Activated naive CD8-positive, alpha-beta T cell treated with anti-CD3 and anti-CD28 coated beads, Interleukin-2, amount 10 ng/mL, durations not matched to agents 7 days and 5 days (primary cell): ENCODE measurements at regions not wholly inside any gene's neighbourhood (a gene's known extent, or its start where the extent isn't known, plus 50 kb on each side); places are given as distances from the start of the nearest gene placed in this dataset.

Source experiments
- ATAC-seq: fragments of 150-1000 bp; cut with Tn5 transposase; one replicate; pipeline ENCODE4 v1.10.0; 2021; ENCODE audit warnings: low read depth, moderate library complexity
- POLR2A ChIA-PET: fragments of 350-600 bp; sonication (Branson Sonifier 250); formaldehyde crosslinking; loops from one replicate; lab custom pipeline; 2021; ENCODE audit warnings: antibody characterized with exemption; lab: Charles Lee
- DNase-seq: peaks from one replicate; pipeline ENCODE4 v3.0.0; 2021
- H3K27ac Mint-ChIP-seq: one replicate; pipeline ENCODE4 v1.8.0; 2022; ENCODE audit warnings: mild to moderate bottlenecking, mixed read lengths
- H3K27me3 Mint-ChIP-seq: one replicate; pipeline ENCODE4 v1.8.0; 2022; ENCODE audit warnings: mild to moderate bottlenecking, moderate library complexity, mixed read lengths
- H3K36me3 Mint-ChIP-seq: one replicate; pipeline ENCODE4 v1.8.0; 2021; ENCODE audit warnings: mild to moderate bottlenecking, mixed read lengths
- H3K4me1 Mint-ChIP-seq: one replicate; pipeline ENCODE4 v1.8.0; 2021; ENCODE audit warnings: mixed read lengths
- H3K4me3 Mint-ChIP-seq: one replicate; pipeline ENCODE4 v1.8.0; 2022; ENCODE audit warnings: mild to moderate bottlenecking, moderate library complexity, mixed read lengths
- H3K9me3 Mint-ChIP-seq: one replicate; pipeline ENCODE4 v1.8.0; 2021; ENCODE audit warnings: mixed read lengths

DNA sequence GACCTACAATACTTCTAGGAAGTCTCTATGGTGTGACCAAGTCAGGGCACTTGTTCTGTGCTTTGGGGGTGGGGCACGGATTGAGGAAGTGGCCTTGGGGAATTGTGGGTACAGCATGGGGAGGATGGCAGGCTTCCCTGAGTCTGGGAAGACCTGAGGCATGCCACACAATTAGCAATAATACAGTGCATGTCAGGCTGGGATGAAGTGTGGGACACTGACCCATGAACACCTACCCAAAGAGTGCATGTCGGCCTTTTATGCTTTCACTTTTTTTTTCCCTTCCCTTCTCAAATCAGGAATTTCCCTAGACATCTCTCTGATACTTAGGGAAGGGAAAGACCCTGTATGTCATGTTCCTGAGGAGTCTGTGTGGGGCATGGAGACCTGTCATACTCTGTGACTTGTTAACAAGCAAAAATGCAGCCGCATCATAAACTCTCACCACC is 146.4 kb downstream of the PALM2AKAP2 start:
- ATAC-seq (no peak), DNase-seq (no peak)
- H3K4me3 Mint-ChIP-seq = no peak overlapping the region
- no peaks in the 10 kb centered on the region for H3K36me3 Mint-ChIP-seq
- no peaks in the 10 kb centered on the region for H3K9me3 Mint-ChIP-seq
- no peak overlapping the region for H3K27ac Mint-ChIP-seq
- no peaks in the 10 kb centered on the region for H3K4me1 Mint-ChIP-seq
- H3K27me3 Mint-ChIP-seq = peaks cover 4% of the 10 kb centered on the region
- POLR2A ChIA-PET = no interaction called here

DNA sequence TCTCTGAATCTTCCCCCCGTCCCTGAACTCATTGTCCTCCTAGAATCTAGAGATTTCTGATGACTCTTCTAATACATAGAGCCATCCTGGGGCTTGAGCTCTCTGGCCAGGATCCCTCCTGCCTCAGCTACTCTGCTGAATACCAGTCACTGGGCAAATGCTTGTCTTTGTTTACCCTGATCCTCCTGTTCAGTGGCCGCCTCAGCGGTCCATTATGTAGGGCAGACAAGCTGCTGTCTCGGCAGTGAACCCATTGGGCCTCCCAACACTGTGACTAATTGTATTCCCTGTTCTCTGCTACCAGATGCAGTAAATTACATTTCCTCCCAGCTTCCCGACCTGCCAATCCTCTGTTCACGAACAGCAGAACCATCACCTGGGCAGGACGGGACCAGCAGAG is 151.6 kb downstream of the PALM2AKAP2 start:
- H3K9me3 Mint-ChIP-seq = no peaks in the 10 kb centered on the region
- DNase-seq = no peak
- peaks cover 4% of the 10 kb centered on the region for H3K4me1 Mint-ChIP-seq
- POLR2A ChIA-PET = interaction anchor here (0.6 kb wide), 1 partner anchor 264 kb away, joined by 4 read pairs; no protein-coding TSS in a partner anchor
- no peak overlapping the region for H3K27ac Mint-ChIP-seq
- no peak for ATAC-seq
- H3K36me3 Mint-ChIP-seq = no peaks in the 10 kb centered on the region
- no peaks in the 10 kb centered on the region for H3K27me3 Mint-ChIP-seq
- no peak overlapping the region for H3K4me3 Mint-ChIP-seq

DNA sequence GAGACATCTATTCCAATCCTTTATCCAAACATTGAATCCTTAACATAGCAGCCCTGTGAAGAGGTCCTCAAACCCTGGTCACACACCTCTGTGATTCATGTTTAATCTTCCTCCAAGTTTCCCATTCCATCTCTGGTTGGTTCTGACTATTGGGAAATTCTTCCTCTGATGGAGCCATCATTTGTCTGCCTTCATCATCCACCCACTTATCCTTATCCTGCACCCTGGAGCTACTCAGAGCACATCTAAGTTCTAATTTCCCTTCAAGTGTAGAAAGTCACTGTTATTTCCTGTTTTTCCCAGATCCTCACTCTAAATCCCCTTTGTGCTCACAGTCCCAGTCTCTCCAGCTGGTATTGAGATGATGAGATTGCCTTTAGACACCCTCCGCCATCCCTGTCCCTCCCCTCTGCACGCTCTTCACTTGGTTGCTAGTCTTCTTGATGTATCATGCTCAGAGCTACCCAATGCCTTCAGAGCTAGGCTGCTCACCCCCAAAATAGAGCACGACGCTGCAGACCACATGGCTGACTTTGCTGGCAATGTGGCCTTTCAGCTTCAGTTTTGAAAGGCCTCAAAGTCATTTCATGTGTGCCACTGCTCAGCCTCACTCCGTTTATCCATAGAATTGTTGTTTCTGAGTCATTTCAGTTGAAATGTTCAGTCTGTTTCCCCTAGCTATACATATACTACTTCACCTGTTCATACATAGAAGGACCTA is 154.3 kb downstream of the PALM2AKAP2 start:
- H3K4me1 Mint-ChIP-seq = peaks cover 9% of the 10 kb centered on the region
- H3K27ac Mint-ChIP-seq = peak overlapping the region; percentile 11
- H3K4me3 Mint-ChIP-seq = no peak overlapping the region
- no peaks in the 10 kb centered on the region for H3K27me3 Mint-ChIP-seq
- H3K9me3 Mint-ChIP-seq = no peaks in the 10 kb centered on the region
- DNase-seq (no peak), ATAC-seq (no peak)
- POLR2A ChIA-PET = no interaction called here
- no peaks in the 10 kb centered on the region for H3K36me3 Mint-ChIP-seq

DNA sequence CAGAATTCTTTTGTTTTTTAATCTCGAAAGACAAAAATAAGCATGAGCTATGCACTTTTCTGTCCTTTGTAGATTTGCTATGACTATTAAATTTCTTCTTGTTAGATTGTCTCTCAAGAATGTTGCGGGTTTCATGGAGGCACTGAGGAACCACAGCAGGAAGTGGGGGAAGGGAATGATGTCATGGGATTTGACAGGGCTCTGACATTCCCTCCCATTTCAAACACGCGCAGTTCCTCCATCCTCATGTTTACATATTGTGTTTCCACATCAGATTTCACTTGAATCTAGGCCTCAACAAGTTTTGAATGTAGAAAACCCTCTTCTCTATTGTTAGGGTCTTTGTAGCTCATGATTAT is 154.8 kb downstream of the PALM2AKAP2 start:
- H3K27ac Mint-ChIP-seq = no peak overlapping the region
- no peak for ATAC-seq
- H3K36me3 Mint-ChIP-seq = no peaks in the 10 kb centered on the region
- H3K4me1 Mint-ChIP-seq = peaks cover 9% of the 10 kb centered on the region
- POLR2A ChIA-PET = no interaction called here
- DNase-seq = no peak
- no peak overlapping the region for H3K4me3 Mint-ChIP-seq
- no peaks in the 10 kb centered on the region for H3K27me3 Mint-ChIP-seq
- H3K9me3 Mint-ChIP-seq = no peaks in the 10 kb centered on the region

DNA sequence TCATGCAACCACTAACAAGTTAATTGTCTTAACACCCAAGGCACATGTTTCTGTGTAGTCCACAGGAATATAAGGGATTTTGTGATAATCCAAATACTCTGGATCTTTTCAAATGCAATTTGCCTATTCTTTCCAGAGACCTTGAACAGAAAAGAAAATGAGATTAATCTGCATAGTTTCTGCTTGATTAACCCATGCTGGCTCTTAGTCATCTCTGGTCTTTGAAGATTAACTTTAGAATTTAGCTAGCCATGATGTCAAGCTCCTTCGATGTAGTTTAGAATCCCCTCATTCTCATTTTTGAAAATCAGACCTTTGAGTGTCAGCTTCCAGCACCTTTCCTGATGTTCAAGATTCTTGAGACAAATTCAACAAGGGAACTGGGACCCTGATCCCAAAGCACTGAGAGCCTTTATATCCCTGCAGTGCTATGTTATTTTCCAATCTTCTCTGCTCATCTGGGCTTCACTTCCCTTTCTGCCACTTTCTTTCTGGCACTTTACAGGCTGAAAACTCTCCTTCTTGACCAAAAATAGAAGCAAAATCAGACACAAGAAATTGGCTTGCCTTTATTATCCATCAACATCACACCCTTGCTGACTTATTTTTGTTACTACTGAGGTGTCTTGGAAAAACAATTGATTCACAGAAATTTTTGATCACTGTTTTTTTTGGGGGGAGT is 155.5 kb downstream of the PALM2AKAP2 start:
- Mint-ChIP-seq H3K36me3 (no peaks in the 10 kb centered on the region), H3K4me3 (no peak overlapping the region), H3K27ac (no peak overlapping the region), H3K4me1 (peaks cover 9% of the 10 kb centered on the region), H3K9me3 (no peaks in the 10 kb centered on the region), H3K27me3 (no peaks in the 10 kb centered on the region)
- ATAC-seq = no peak
- POLR2A ChIA-PET = no interaction called here
- no peak for DNase-seq

DNA sequence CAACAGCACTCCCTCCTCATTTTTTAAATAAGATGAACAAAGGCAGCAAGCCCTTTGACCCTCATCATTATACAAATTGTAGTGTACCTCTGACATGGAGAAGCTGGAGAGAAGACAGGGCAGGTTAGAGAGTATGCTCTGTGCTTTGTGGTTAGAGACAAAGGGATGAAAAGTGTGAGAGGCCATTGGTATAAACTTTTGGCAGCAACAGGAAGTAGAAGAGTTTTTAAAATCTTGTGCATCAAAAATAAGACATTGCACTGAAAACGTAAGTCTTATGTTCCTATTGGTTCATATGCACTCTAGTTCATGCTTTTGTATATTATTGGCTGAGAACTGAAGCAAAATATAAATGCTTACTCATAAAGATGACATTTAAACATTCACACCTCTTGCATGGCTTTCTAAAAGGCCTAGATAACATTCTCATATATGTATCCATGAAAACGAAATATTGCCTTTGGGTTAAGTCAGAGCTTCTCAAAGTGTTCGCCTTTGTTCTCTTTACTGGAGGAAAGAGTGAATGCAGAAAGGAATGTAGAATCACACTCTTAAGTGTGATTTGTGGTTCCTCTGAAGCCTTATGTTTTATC is 158.0 kb downstream of the PALM2AKAP2 start:
- ATAC-seq = peak; percentile 26
- Mint-ChIP-seq H3K27me3 (no peaks in the 10 kb centered on the region), H3K36me3 (no peaks in the 10 kb centered on the region), H3K9me3 (no peaks in the 10 kb centered on the region), H3K27ac (no peak overlapping the region), H3K4me1 (peaks cover 9% of the 10 kb centered on the region), H3K4me3 (no peak overlapping the region)
- DNase-seq = no peak
- POLR2A ChIA-PET = no interaction called here

DNA sequence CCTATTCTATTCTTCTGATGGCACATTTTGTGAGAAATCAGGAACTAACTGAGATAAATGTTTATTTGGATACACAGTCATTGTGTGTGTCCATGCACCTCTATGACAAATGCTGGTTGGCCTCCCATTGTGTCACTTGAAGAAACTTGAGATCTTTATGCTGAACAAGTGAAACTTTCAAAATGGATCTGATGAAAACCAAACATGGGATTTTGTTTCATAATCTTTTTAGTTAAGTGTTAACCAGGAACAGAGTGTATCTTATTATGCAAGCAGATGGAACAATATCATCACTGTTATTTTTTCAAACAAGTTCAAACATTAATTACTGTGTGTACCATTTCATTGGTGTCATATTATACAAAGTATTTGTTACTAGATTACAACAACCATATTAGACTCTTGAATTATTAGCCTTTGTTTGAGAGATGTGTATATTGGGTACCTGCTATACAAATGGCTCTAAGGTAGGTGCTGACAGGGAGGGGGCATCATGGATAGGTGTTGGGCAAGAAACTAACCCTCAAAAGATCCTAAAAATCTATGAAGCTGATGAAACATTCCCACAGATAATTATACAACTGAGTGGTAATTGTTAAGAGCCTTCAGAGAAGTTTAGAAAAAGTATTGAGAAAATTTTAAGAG is 159.8 kb downstream of the PALM2AKAP2 start:
- Mint-ChIP-seq H3K27me3 (peaks cover 1% of the 10 kb centered on the region), H3K4me1 (peaks cover 6% of the 10 kb centered on the region), H3K36me3 (no peaks in the 10 kb centered on the region), H3K9me3 (no peaks in the 10 kb centered on the region), H3K4me3 (no peak overlapping the region), H3K27ac (no peak overlapping the region)
- ATAC-seq = no peak
- DNase-seq = no peak
- POLR2A ChIA-PET = no interaction called here

DNA sequence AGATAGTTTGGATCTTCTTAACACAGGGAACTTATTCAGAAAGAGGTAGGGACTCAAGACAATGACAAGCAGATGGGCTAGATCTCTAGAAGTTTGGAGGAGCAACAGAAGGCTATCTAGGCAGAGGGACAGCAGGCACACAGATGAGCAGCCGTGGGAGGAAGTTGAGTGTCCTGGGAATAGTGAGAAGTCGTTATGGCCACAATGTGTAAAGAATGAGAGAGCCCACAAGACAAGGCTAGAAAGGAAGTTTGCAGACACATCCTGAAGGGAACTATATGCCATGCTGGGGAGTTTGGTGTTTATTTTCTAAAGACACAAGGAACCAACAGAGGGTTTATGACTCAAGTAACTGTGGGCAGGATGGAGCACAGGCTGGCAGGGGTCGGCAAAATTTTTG is 160.6 kb downstream of the PALM2AKAP2 start:
- POLR2A ChIA-PET = no interaction called here
- H3K4me1 Mint-ChIP-seq = peaks cover 4% of the 10 kb centered on the region
- no peak overlapping the region for H3K4me3 Mint-ChIP-seq
- DNase-seq (no peak), ATAC-seq (no peak)
- peaks cover 7% of the 10 kb centered on the region for H3K27me3 Mint-ChIP-seq
- no peaks in the 10 kb centered on the region for H3K36me3 Mint-ChIP-seq
- no peaks in the 10 kb centered on the region for H3K9me3 Mint-ChIP-seq
- H3K27ac Mint-ChIP-seq = no peak overlapping the region

DNA sequence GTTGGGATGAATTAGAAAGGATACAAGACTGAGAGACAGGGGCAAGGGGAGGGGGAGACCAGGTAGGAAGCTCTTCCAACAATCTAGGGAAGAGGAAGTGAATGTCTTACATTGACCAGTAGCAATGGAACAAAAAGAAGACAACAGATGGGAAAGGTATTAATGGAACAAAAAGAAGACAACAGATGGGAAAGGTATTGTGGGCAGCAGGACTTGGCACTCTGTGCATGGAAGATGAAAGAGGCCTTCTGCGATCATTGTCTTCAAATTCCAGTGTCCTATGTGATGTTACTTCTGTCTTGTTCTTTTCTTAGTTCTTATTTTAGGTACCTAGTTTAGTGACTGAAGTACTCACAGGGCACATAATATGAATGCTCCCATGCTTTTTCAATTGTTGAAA is 161.8 kb downstream of the PALM2AKAP2 start:
- ATAC-seq = no peak
- Mint-ChIP-seq H3K27ac (no peak overlapping the region), H3K4me1 (peaks cover 4% of the 10 kb centered on the region), H3K27me3 (peaks cover 7% of the 10 kb centered on the region), H3K9me3 (no peaks in the 10 kb centered on the region), H3K36me3 (no peaks in the 10 kb centered on the region), H3K4me3 (no peak overlapping the region)
- POLR2A ChIA-PET = no interaction called here
- no peak for DNase-seq

DNA sequence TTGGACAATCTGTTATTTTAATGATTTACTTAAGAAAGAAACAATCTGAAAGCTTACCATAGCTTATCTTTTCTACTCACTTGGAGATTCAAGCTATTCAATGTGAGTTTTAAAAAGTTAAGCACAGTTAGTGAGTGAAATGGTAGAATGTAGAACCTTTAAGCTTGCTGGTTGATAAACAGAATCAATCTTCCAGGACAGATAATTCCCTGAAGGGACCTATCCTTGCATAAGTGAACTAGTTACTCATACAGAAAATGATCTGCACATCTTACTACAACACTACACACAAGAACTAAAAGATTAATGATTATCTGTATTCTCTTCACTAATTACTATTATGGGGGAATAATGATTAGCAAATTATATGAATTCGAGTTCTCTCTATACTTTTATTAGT is 165.6 kb downstream of the PALM2AKAP2 start:
- no peak for ATAC-seq
- POLR2A ChIA-PET = no interaction called here
- Mint-ChIP-seq H3K4me3 (no peak overlapping the region), H3K4me1 (peaks cover 1% of the 10 kb centered on the region), H3K27ac (no peak overlapping the region), H3K27me3 (peaks cover 15% of the 10 kb centered on the region), H3K36me3 (no peaks in the 10 kb centered on the region), H3K9me3 (no peaks in the 10 kb centered on the region)
- DNase-seq = no peak

DNA sequence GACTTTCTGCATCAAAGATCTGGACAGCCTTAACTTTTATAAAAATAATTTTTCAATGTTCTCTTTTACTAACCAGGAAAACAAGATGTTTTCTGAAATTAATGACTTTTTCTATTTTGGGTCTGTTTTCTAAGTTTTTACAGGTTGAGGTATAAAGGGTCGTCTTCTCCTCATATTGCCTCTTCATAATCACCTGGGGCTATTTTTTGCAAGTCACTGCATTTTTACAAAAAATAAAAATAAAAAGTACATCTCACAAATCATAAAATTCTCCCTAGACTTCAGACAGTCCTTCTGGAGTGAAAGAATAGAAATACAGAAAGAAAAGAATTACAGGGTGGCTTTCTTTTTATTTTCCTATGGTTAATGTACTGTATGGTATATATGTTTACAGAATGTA is 168.5 kb downstream of the PALM2AKAP2 start:
- H3K4me3 Mint-ChIP-seq = no peak overlapping the region
- peaks cover 6% of the 10 kb centered on the region for H3K4me1 Mint-ChIP-seq
- H3K27me3 Mint-ChIP-seq = peaks cover 15% of the 10 kb centered on the region
- no peak for ATAC-seq
- H3K9me3 Mint-ChIP-seq = no peaks in the 10 kb centered on the region
- no peaks in the 10 kb centered on the region for H3K36me3 Mint-ChIP-seq
- no peak for DNase-seq
- no peak overlapping the region for H3K27ac Mint-ChIP-seq
- POLR2A ChIA-PET = no interaction called here

DNA sequence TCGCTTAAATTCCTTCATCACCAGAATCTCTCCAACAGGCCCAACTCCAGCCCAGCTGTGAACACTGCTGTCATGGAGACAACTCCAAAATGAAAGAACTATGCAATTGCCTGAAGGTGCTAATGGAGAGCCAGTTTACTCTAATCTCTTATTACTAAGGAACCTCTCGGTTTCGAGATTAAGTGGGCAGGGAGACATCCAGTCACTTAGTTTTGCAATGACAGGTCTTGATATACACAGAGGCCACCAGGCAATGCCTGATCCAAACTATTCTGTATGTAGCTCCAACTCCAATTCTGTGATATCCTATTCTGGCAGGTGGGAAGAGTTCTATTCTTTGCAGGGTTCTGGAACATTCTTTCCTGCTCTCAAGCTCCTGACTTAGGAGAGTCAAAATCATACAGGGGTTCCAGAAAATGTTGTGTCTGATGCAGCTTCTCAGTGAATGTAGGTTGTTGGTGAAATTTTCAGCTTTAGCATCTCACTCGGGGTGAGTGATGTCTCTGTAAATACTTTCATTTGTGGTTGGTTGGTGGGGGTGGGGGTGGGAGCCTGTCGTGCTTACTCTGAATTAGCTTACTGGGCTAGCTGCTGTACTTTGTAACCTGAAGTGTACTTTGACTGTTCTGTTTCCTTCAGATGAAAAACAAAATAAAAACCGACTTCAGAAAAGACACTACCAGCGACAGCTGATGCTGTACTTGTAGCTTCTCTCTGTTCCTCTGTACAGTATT is 170.9 kb downstream of the PALM2AKAP2 start:
- Mint-ChIP-seq H3K27me3 (peaks cover 8% of the 10 kb centered on the region), H3K4me3 (no peak overlapping the region), H3K36me3 (no peaks in the 10 kb centered on the region), H3K9me3 (peaks cover 2% of the 10 kb centered on the region), H3K27ac (no peak overlapping the region), H3K4me1 (peaks cover 6% of the 10 kb centered on the region)
- POLR2A ChIA-PET = no interaction called here
- DNase-seq = no peak
- ATAC-seq = peak; percentile 39

DNA sequence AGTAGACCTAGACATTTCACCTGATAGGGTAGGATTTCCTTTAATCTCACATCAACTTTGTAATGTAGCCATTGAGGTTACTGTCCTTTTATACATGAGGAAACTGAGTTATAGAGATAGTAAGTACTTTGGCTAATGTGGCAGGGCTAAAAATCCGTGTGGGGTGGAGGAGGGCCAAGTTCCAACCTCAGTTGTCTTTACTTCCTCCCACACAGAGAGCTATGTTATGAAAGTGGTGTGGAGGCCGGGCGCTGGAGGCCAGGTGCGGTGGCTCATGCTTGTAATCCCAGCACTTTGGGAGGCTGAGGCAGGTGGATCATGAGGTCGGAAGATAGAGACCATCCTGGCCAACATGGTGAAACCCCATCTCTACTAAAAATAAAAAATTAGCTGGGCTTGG is 173.3 kb downstream of the PALM2AKAP2 start:
- Mint-ChIP-seq H3K27me3 (peaks cover 13% of the 10 kb centered on the region), H3K4me3 (no peak overlapping the region), H3K36me3 (no peaks in the 10 kb centered on the region), H3K9me3 (peaks cover 2% of the 10 kb centered on the region), H3K27ac (no peak overlapping the region), H3K4me1 (peaks cover 10% of the 10 kb centered on the region)
- POLR2A ChIA-PET = no interaction called here
- DNase-seq (no peak), ATAC-seq (no peak)
